OCI-LY7 (cell line): ENCODE measurements at regions not wholly inside any gene's neighbourhood (a gene's known extent, or its start where the extent isn't known, plus 50 kb on each side); places are given as distances from the start of the nearest gene placed in this dataset.

Experiments used
- BruUV-seq: library from RNA; stranded (reverse); fragments of 400-500 nt; replicated peaks from 2 replicates; lab custom pipeline; 2021; lab: Mats Ljungman, UMichigan
- CTCF ChIA-PET: fragments of 300-600 bp; sonication (Branson Sonifier 250); formaldehyde crosslinking; loops from one replicate; lab custom pipeline; 2022; ENCODE audit warnings: antibody characterized with exemption; ENCODE audit not compliant: unreplicated experiment; lab: Charles Lee
- POLR2A ChIA-PET: fragments of 300-600 bp; sonication (Branson Sonifier 250); formaldehyde crosslinking; loops from one replicate; lab custom pipeline; 2022; ENCODE audit warnings: antibody characterized with exemption; lab: Charles Lee
- DNase-seq: peaks from one replicate; pipeline ENCODE4 v3.0.0-alpha.2; 2015; ENCODE audit warnings: low spot score
- H2AFZ ChIP-seq: fragments of 200-600 bp; sonication (generic), shearing (Covaris generic); 2 replicates; pipeline ENCODE4 v1.6.1; 2014; ENCODE audit warnings: mild to moderate bottlenecking, antibody characterized with exemption, low read length, moderate library complexity
- H3K27ac ChIP-seq: fragments of 200-600 bp; sonication (generic); 2 replicates; pipeline ENCODE4 v1.5.1; 2014; ENCODE audit warnings: mixed run types, low read depth, mild to moderate bottlenecking, moderate library complexity, low read length, inconsistent platforms; ENCODE audit not compliant: poor library complexity, severe bottlenecking
- H3K36me3 ChIP-seq: fragments of 200-600 bp; sonication (generic); 2 replicates; pipeline ENCODE4 v1.6.1; 2014; ENCODE audit warnings: mild to moderate bottlenecking, antibody characterized with exemption, low read length, moderate library complexity, mixed read lengths; ENCODE audit not compliant: insufficient read depth
- H3K4me1 ChIP-seq: fragments of 200-600 bp; sonication (generic); 2 replicates; pipeline ENCODE4 v1.5.1; 2014; ENCODE audit warnings: mild to moderate bottlenecking, low read length; ENCODE audit not compliant: insufficient read depth, poor library complexity, severe bottlenecking
- H3K4me2 ChIP-seq: fragments of 200-600 bp; sonication (generic); 2 replicates; pipeline ENCODE4 v1.6.1; 2014; ENCODE audit warnings: mild to moderate bottlenecking, low read length
- H3K4me3 ChIP-seq: fragments of 200-600 bp; sonication (generic); 2 replicates; pipeline ENCODE4 v1.5.1; 2014; ENCODE audit warnings: mild to moderate bottlenecking, low read depth, low read length; ENCODE audit not compliant: poor library complexity, severe bottlenecking
- H3K79me2 ChIP-seq: fragments of 200-600 bp; sonication (generic); 2 replicates; pipeline ENCODE4 v1.6.1; 2016; ENCODE audit warnings: low read depth, mild to moderate bottlenecking, low read length, moderate library complexity, mixed read lengths; ENCODE audit not compliant: insufficient read depth
- H3K9me2 ChIP-seq: fragments of 200-600 bp; sonication (generic); 2 replicates; pipeline ENCODE4 v1.6.1; 2016; ENCODE audit warnings: mild to moderate bottlenecking, low read length, mixed read lengths; ENCODE audit not compliant: insufficient read depth
- H3K9me3 ChIP-seq: fragments of 200-600 bp; sonication (generic); 2 replicates; pipeline ENCODE4 v1.6.1; 2014; ENCODE audit warnings: mild to moderate bottlenecking, mixed run types, low read length, mixed read lengths
- H4K20me1 ChIP-seq: fragments of 200-600 bp; sonication (generic); 2 replicates; pipeline ENCODE4 v1.6.1; 2014; ENCODE audit warnings: mild to moderate bottlenecking, antibody characterized with exemption, low read length, moderate library complexity, mixed read lengths; ENCODE audit not compliant: insufficient read depth
- CTCF ChIP-seq: fragments of 200-600 bp; sonication (generic); conservative IDR thresholded peaks from 2 replicates; pipeline ENCODE4 v1.5.1; 2014; ENCODE audit warnings: mild to moderate bottlenecking, antibody characterized with exemption, low read length, moderate library complexity, mixed read lengths
- EZH2phosphoT487 ChIP-seq: fragments of 200-600 bp; sonication (generic); IDR thresholded peaks from 2 replicates; pipeline ENCODE4 v1.6.1; 2018; ENCODE audit warnings: low read depth, borderline replicate concordance, mild to moderate bottlenecking, mixed run types, antibody characterized with exemption, low read length, moderate library complexity, mixed read lengths
- intact Hi-C: fragments of 100-400 bp; cut with micrococcal nuclease; formaldehyde crosslinking; loops from one replicate; pipeline ENCODE4 v1.10.0; 2022; ENCODE audit not compliant: unreplicated experiment

- peaks cover 88% of the 10 kb centered on the region for H3K79me2 ChIP-seq
- no peak overlapping the region for H3K4me3 ChIP-seq
- BruUV-seq: no TSS peak
- DNase-seq: no peak
- peak overlapping the region; percentile 57 for H3K27ac ChIP-seq
- H3K4me2 ChIP-seq: no peak overlapping the region
- intact Hi-C loops: no loop called here
- H3K9me3 ChIP-seq: peaks cover 4% of the 10 kb centered on the region; the same call in 1 of the 2 replicates
- H2AFZ ChIP-seq: no peak overlapping the region
- no peaks in the 10 kb centered on the region for H3K9me2 ChIP-seq
- TF ChIP-seq EZH2phosphoT487 (no peak), CTCF (no peak)
- H3K36me3 ChIP-seq: peaks cover 88% of the 10 kb centered on the region
- peaks cover 47% of the 10 kb centered on the region for H3K4me1 ChIP-seq
- ChIA-PET POLR2A (no interaction called here), CTCF (no interaction called here)
- H4K20me1 ChIP-seq: no peaks in the 10 kb centered on the region
These were observed 339.9 kb downstream of the SEC14L1 start for GRCh38 chr17:77480509-77481215.

GRCh38 chr17:77481476-77482374, 341.0 kb downstream of the SEC14L1 start:
- peaks cover 4% of the 10 kb centered on the region; the same call in 1 of the 2 replicates for H3K9me3 ChIP-seq
- H3K36me3 ChIP-seq: peaks cover 88% of the 10 kb centered on the region
- H3K4me1 ChIP-seq: peaks cover 36% of the 10 kb centered on the region
- H2AFZ ChIP-seq: no peak overlapping the region
- no peak for DNase-seq
- TF ChIP-seq EZH2phosphoT487 (no peak), CTCF (no peak)
- POLR2A ChIA-PET: no interaction called here
- H3K4me2 ChIP-seq: no peak overlapping the region
- H4K20me1 ChIP-seq: no peaks in the 10 kb centered on the region
- peaks cover 77% of the 10 kb centered on the region for H3K79me2 ChIP-seq
- H3K4me3 ChIP-seq: no peak overlapping the region
- no peak overlapping the region for H3K27ac ChIP-seq
- intact Hi-C loops: no loop called here
- CTCF ChIA-PET: no interaction called here
- BruUV-seq: no TSS peak
- no peaks in the 10 kb centered on the region for H3K9me2 ChIP-seq
